Fibroblast of skin of abdomen (primary cell): ENCODE measurements at regions not wholly inside any gene's neighbourhood (a gene's known extent, or its start where the extent isn't known, plus 50 kb on each side); places are given as distances from the start of the nearest gene placed in this dataset.

Experiments
- DNase-seq: peaks from one replicate; pipeline ENCODE4 v3.0.0-alpha.2; 2013

DNA sequence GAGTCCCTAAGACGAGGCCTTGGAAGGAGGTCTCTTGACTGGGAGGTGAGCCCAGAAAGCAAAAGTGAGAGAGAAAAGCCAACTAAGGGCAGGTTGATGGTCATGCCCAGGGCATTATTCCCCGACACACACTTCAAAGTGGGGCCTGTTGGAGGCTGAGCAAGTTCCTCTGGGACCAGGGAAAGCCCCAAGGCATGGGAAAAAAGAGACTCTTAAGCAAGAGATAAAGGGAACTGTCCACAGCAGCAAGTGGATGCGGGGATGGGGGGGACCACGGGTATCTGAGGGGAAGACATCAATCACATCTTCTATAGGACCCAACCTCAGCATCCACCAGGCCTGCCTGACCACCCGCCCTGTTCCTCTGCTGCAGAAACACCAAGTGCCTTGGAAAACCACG is 119.9 kb upstream of the MAFB start:
- no peak for DNase-seq

DNA sequence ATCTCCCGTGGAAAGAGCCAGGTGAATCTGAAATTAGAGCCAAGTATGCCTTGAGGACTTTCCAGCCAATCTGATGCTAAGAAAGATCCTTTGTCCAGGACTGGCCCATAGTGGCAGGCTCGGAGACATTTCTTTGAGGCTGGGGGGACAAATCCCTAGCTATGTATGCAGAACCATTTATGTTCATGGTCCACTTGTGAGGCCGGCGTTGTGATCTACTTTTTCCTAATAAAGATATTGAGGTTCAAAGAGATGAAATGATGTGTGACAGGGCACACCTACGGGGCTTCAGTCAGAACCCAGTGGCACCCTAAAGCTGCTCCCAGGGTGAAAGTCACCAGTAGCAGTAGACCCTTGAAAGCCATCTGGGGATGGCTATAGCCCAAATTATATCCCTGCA is 120.3 kb upstream of the MAFB start:
- DNase-seq, result no peak

GRCh38 chr20:40810332-40811000 is 121.4 kb upstream of the MAFB start:
- DNase-seq, result no peak

DNA sequence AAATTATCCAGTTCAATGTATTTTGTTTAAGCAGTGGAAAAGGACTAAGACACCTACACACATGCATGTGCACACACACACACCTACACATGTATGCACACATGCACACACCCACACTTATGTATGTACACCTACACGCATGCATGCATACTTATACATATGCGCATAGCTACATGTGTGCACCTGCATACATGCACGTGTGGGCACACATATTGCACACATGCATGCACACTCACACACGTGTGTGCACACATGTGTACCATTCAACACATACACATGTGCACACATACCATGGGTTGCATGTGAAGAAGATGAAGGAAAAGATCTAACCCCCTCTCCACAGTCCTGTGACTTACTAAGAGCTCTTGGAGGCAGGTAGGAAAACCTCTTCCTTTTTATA is 122.0 kb upstream of the MAFB start:
- DNase-seq, result no peak

DNA sequence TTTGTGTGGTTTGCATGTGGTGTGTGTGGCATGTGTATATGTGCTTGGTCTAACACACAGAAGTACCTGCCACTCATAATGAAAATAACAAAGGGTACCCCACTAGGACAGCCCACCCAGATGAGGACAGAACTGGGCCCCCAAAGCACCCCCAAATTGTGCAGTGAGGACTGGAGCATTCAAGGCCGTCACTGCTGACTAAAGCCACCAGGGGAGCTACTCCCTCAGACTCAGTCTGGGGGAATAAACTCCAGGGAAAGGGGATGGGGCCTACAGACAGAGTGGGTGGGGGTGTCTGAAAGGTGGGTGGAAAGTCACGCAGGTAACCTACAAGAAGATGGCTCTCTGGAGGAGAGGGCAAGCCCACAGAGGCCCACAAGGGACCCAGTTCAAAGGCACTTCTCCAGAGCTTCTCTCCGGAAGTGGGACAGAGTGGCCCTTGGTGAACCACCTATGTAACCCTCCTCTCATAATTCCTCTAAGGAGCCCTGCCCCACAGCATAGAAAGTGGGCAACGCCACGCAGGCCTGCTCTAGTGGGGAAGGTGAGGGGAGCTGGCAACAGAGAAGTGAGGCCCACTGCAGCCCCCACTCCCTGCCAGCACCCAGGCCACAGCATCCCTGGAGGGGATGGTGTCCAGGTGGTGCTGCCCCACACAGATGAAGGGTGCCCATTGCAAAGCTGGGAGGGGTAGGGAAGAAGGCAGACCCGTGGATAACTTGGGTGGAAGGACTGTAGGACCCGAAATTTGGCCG is 122.8 kb upstream of the MAFB start:
- DNase-seq, result no peak

DNA sequence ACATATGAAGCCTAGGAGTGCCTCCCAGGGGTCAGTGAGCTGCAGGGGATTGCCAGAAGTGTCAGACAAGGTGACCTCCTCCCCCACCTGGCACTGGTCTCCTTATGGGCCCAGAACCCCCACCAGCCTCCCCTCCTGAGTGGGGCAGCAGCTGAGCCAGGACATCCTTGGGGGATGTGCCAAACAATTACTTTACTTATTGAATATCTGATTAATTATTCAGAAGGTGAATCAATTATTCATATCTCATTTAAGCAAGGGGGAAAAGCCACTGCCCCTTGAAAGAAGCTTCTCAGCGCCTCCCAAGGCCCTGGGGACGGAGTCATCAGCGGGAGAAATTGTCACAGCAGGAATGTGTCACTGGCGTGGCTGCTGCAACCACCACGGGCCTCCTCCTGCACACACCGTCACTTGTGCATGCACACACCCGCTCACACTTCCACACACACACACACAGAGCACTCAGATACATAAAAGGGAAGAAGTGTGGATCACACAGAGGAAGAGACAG is 123.4 kb upstream of the MAFB start:
- DNase-seq, result no peak

- no peak for DNase-seq
These were observed 124.0 kb upstream of the MAFB start for GRCh38 chr20:40813029-40813431.

- no peak for DNase-seq
These were observed 124.9 kb upstream of the MAFB start for GRCh38 chr20:40813708-40814630.

- DNase-seq, result no peak
These were observed 125.6 kb upstream of the MAFB start for GRCh38 chr20:40814631-40814960.

DNA sequence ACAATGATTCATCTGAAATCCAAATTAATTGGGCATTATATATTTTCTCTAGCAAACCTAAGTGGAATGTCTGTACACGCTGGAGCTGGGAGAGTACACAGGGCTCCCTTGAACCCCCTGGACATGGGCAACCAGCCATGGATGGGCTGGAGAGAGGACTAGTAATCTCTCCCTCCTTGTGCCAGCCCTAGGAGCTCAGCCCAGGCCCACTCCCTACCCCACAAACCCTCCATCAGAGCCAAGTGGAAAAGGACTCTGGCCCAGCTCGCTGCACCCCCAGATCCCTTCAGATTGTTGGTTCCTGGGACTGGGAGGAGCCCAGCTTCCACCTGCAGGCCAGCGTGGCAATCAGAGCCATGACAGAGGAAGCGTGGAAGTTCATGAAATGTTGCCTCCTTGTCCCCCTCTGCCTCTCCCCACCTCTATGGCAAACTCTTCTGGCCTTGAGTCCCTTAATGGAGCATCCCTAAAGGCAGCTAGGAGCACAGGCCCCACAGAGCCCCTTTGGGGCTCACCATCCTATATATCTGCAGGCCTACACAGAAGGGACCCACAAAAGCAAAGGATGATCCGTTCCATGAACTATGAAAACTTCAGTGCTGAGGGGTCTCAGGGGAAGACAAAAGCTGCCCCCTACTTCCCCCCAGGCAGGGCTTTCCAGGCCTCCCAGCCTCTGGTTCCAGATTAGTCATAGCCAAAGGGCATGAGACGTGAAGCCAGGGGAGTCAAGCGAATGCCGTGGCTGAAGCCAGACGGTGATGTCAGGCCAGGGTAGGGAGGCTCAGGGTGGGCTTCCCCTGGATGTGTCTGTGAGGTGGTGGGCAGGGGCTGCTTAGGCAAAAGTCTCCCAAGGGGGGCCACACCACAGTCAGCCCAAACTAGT is 126.4 kb upstream of the MAFB start:
- no peak for DNase-seq

GRCh38 chr20:40816039-40816352 is 127.0 kb upstream of the MAFB start:
- DNase-seq, result no peak

DNA sequence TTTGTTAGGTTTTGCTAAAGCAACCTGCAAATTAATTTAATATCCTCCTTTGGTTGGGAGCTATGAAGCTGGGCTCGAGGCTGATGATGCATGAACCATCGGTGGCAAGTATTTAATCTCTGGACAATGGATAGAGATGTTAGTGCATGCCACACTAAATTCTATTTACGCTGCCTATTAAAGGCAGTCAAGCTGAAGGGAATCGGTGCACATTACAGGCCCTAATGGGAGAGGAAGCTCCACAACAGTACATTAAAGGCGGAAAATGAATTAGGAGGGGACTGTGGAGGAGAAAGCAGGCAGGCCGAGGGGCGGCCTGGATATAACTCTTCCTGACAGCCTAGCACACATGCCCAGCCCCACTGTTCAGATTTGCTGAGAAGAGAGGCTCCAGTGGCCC is 132.4 kb upstream of the MAFB start:
- no peak for DNase-seq

DNA sequence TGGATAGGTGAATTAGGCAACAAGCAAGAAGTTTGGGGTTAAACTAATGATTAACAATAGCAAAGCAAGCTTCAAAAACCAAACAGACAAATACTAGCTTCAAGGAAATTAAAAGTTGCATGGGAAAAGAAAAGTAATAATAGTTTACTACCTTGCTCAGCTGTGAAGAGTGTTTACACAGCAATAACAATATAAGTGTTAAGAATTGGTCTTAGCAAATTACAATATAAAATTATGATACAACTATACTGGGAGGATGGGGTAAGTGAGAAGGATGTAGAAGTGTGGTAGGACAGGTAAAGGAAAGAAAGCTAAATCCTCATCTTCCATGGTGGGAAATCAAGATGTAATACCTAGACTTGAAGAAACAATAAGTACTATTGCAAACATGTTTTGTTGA is 137.7 kb upstream of the MAFB start:
- DNase-seq, result no peak

DNA sequence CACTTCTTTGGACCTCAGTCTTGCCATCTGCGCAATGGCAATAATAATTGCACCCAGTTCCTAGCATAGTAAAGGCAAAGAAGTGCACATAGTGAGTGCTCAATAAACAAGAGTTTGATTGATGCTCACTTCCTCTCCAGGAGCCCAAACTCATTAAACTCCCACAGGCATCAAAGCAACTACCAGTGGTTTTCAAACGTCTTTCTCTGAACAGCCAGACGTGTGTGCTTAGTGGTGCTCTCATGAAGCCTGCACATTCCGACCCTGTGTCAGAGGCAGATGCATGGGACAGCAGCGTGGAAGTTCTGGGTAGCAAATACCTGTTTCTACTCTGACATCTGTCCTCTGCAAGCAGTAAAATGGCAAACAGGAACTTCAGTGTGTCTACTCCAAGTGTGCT is 146.3 kb upstream of the MAFB start:
- no peak for DNase-seq

DNA sequence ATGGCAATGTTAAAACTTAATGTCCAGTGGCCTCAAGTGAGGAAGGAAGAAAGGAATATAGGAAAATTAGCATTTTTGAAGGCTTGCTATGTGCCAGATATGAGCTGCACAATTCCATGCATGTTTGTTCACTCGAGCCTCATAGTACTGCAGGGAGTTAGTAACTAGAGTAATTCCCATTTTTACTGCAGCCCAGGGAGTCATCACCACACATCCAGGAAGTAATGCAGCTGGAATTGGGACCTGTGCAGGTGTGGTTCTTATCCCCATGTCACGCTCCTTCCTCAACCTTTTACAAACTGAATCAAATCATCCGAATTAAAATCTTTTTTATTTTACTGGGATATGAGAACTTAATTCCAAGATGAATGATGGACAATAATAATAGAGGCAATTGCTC is 149.5 kb upstream of the MAFB start:
- no peak for DNase-seq

DNA sequence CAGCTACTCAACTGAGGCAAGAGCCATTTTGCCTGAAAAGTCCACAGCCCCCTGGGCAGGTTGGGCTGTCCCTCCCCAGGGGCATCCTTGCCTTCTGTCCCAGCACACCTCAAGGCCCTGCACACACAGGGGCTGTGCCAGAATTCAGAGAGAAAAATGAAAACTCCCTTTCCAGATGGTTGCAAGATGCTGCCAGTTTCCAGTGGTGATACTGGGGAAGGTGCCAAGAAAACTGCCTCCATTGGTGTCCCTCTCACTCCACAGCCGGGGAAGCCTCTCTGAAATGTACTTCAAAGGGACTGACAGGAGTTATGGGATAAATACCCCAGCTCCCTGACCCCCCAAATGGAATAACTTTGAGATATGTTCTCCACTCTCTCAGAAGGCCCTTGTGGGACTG is 154.2 kb upstream of the MAFB start:
- DNase-seq, result no peak

DNA sequence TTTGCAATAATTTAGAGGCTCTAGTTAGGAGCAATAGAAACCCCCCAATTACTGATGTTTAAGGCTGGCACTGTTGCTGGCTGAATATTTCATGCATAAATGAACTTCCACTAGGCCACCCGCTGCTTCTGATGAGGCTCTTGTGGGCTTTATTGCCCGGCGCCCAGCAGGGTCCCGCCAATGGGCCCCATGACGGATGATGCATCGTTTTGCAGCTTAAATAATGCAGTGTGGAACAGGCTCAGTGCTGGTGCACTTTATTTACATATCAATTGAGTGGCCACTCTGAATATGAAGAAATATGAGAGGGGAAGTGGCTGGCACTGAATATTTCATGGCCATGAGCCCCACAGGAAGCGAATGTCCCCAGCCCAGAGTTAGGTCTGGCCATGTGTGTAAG is 155.3 kb upstream of the MAFB start:
- DNase-seq, result no peak

- DNase-seq, result no peak
These were observed 159.1 kb upstream of the MAFB start for GRCh38 chr20:40848096-40848495.

DNA sequence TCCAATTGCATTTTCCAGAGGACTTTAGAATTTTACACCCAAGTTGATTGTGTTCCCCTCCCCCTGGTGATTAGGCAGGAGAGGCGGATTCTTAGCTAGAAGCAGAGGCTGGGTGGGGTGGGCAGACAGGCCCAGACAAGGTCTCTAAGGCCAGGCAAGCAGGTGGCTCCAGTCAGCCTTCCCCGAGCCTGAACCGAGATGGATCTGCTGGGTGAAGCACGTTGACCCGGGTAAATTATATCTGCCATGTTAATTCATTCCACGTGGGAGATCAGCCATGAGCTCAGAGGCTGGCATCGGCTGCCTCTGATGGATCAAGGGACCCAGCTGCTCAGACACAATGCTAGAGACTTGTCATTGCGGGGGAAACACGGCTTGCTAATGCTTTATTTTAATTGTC is 159.5 kb upstream of the MAFB start:
- DNase-seq, result no peak

DNA sequence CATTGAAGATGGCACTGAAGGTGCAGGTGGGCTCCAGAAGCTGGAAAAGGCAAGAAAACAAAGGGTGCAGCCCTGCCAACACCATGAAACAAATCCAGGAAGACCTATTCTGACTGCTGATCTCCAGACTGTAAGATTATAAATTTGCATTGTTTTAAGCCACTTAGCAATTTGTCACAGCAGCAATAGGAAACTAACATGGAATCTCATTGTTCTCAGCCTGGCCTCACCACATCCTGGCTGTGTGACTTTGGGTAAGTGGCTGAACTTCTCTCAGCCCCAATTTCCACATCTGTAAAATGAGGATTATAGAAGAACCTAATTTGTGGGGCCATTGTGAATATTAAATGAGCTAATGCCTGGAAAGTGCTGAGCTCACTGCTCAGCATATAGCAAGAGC is 160.4 kb upstream of the MAFB start:
- DNase-seq, result no peak

- no peak for DNase-seq
These were observed 162.0 kb upstream of the MAFB start for GRCh38 chr20:40851051-40851450.

GRCh38 chr20:40855269-40855668 is 166.2 kb upstream of the MAFB start:
- no peak for DNase-seq

- no peak for DNase-seq
These were observed 167.6 kb upstream of the MAFB start for GRCh38 chr20:40856653-40857052.
